Left renal pelvis (tissue), 4 donors: ENCODE measurements at regions not wholly inside any gene's neighbourhood (a gene's known extent, or its start where the extent isn't known, plus 50 kb on each side); places are given as distances from the start of the nearest gene placed in this dataset.
"Not testable (repeated sequence)": the region's sequence is repeated elsewhere in the genome, so short reads cannot be mapped to it uniquely, and the experiment has no call there.

Experiments used
- DNase-seq, 4 donors: peaks; one replicate each; pipeline ENCODE4 v3.0.0-alpha.2; 2013; ENCODE audit warnings: low read depth in 4 of 4, low spot score in 3 of 4

DNA sequence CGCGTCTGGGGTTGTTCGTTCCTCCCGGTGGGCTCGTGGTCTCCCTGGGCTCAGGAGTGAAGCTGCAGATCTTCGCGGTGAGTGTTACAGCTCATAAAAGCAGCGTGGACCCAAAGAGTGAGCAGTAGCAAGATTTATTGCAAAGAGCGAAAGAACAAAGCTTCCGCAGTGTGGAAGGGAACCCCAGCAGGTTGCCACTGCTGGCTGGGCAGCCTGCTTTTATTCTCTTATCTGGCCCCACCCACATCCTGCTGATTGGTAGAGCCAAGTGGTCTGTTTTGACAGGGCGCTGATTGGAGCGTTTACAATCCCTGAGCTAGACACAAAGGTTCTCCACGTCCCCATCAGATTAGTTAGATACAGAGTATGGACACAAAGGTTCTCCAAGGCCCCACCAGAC is 1909.2 kb downstream of the ARAP2 start:
- not testable (repeated sequence) for DNase-seq

DNA sequence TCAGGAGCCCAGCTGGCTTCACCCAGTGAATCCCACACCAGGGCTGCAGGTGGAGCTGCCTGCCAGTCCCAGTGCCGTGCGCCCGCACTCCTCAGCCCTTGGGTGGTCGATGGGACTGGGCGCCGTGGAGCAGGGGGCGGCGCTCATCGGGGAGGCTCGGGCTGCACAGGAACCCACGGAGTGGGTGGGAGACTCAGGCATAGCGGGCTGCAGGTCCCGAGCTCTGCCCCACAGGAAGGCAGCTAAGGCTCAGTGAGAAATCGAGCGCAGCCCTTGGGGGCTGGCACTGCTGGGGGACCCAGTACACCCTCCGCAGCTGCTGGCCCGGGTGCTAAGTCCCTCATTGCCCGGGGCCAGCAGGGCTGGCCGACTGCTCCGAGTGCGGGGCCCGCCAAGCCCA is 1908.8 kb downstream of the ARAP2 start:
- DNase-seq, result not testable (repeated sequence)

DNA sequence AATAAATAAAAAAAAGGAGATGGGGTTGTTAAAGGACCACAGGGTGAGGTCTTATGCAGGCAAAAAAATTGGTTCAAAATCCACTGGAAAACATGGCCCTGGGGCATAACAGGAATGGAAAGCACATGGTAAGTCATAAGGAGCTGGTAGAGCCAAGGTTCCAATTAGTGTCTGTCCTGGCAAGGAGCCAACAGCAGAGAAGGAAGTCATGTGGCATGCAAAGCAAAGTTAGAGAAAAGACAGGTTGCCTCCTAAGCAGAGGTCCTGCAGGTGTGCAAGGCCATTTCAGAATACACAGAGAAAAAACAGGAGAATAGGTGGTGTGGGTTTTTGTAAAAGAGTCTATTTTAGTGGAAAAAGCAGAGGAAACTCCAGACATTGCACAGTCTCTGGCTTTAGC is 1881.7 kb downstream of the ARAP2 start:
- DNase-seq, result no peak

DNA sequence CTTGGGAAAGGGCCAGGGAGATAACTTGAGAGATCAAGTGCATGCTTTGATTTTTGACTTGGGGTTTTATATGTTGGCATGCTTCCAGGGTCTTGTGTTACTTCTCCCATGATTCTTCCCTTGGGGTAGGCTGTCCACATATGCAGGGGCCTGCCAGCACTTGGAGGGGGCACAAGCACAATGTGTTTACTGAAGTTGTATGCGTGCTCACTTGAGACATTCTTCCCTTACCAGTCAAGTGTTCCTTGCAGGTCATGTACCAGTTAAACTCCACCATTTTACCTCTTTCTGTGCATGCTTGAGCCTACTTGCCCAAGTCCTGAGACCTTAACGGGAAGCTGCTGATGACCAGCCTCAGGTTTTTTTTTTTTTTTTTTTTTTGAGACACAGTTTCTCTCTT is 1880.5 kb downstream of the ARAP2 start:
- DNase-seq, result no peak

DNA sequence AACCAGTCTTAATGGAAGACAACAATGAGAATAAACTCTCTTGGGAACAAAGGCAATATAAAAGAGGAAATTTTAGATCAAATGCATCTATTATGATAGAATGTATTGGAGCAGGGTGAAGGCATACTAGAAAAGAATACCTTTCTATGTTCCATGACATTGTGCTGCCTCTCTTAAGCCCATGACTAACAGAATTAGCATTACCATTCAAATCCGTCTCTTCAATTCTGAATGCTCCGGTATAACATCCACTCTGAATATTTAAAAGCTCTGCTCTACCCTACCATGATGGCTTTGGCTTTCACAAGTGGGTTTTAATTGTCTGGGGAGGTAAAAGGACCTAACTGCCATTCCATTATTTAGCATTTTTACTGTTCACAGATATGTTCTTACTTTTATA is 1878.4 kb downstream of the ARAP2 start:
- DNase-seq, result no peak

DNA sequence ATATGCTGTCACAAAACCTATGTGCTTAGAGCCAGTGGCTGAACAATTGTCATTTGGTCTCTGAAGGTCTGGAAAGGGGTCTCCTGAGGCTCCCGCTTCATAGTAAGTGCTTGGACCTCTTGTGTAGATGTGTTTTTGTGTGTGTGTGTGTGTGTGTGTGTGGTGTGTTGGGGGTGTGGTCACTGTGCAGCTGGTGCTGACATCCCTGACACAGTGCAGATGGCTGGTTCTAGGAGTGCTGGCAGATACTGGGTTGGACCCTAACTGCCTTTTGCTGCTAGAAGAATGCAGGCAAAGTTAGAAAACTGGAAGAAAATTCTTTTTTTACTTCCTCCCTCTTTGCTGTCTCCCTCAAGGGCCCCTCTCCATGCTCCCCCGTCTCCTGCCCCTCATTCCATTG is 1872.6 kb downstream of the ARAP2 start:
- DNase-seq, result no peak

DNA sequence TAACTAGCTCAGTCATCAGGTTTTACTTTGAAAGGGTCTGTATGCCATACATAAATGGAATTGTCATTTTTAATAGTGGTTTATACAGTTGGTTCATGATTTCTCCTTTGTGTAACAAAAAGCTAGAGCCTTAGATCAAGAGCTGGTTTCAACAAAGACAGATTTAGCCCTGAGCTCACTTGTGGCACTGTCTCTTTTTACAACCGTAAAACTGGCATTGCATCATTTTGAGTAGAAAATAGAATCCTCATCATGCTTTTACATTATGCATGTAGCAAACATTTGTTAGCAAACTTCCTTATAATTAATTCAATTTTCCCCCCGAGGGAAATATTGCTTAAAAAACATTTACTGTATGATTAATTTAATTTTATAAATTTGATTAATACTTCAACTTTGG is 1871.5 kb downstream of the ARAP2 start:
- no peak for DNase-seq

DNA sequence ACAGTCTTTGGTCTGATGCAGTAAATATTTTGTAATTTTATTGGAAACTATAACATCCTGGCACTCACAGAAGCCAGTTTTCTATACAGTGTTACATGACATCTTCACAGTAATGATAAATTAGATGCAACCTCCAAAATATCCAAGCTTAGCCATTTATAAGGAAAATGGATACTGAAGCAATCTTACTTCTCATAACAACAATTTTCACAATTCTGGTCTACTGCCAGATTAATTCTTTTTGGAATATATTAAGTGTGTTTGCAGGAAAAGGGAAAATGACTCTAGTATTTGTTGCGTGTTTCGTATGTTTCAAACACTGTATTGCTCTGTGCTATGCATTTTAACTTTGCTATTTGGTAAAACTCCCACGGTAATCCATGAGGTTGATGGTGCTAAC is 1870.9 kb downstream of the ARAP2 start:
- DNase-seq, result no peak

DNA sequence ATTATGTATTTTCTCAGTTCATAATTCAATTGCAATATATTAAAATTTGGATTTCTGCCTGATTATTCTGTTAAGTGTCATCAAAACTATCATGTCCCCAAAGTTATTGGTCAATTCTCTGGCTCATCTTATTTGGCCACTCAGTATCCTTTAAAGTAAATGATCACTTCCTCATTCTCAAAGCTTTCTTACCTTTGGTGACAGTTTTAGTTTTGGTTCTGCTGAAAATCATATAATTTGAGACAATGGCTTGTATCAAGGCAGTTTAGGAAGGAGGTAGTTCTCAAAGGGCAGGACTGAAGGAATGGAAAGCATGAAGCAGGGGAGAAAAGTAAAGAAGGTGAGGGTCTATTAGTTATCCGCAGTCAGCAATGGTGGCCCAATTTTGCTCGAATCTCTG is 1832.1 kb downstream of the ARAP2 start:
- DNase-seq, result no peak

DNA sequence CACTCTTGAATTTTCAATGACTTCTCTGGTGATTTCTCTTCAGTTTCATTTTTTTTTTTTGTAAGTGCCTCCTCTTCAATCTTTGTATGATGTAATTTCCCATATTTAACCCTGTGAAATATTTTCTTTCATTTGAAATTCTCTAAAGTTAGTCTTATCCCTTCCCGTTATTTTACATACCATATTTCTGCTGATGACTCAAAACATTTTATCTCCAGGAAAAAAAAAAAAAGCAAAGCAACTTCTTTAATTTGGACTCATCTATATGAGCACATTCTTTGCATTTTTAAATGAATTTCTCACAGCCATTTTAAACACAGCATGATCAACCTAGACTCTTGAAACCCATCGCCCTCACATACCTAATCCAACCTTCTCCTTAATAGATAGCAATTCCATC is 1831.4 kb downstream of the ARAP2 start:
- DNase-seq, result no peak

DNA sequence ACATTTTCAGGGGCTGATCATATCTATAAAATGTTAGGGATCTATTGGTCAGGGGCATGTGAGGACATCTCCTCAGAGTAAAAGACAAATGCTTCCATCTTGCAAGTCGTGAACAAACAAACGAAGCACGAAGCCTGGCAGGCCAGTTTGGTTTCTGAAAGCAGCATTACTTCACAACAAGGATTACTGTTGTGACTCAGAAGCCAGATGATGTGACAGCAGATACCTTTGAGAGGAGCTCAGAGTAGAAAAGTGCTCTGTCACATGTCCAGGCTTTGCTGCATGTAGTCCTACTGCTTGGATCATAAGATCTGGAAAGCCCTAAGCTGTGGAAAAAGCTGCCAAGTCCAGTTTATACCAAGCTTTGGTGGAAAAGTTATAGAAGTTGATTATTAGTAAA is 1827.2 kb downstream of the ARAP2 start:
- DNase-seq, result no peak

DNA sequence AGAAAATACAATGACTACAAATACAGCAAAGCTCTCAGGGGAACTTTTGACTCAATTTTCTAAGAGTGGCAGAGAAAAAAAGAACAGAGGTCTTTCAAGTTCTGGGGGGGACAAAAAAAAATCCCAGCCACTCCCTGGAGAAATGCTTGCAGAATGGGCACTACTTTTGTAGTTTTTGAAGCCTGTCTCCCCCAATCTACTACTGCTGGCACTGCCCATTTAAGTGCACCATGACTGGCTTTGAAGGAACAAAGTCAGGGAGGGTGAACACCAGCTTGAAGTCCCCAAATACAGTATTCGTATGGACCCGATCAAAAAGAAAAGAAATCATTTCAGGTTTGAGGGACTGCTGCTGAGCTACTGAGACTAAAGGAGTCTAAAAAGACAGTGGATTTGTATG is 1824.4 kb downstream of the ARAP2 start:
- DNase-seq, result no peak

DNA sequence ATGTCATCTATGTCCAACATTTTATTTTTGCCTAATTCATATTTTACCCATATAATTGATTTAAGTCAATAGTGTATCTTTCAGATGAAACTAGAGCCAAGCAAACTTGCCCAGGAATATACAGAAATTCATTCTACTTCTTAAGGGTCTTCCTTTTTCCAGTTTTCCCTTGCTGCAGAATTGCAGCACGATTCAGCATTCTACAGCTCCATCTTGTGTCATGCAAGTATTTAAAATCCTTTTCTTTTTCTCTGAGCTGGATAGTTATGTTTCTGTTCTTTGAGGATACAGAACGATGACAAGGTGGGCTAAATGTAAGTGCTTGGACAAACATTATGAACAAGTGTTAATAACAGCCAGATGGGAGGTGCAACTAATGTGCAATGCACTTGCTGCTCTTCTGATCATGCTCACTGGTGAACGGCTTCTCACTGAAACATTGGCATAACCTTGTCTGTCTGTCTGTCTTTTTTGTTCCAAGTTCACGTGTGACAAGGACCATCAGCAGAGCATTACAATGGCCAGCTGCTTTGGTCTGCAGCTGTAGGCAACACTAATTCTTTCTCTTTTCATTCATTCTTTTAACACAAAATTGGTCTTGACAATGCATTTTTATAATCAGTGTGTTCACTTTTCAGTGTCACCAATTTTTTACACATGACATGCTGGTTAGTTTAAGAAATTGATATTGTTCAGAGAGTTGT is 1821.7 kb downstream of the ARAP2 start:
- DNase-seq, result peak in 2 of 4 donors; percentile 1 to 8

DNA sequence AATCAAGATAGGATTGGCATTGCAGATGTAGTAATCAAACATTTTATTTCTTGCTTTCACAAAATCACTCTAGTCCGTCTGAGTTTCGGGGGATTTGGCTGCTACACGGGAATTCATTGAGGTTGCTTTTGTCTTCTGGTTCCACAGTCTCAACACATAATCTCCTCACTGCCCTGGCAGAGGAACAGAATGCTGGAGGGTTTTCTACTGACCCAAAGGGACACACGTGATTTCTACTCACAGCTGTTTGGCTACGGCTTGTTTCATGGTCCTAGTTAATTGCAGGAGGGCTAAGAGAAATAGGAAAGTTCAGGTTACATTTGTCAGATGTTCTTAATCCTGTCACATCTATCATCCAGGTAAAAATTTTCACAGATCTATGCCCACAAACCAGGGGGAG is 1811.6 kb downstream of the ARAP2 start:
- DNase-seq, result no peak

DNA sequence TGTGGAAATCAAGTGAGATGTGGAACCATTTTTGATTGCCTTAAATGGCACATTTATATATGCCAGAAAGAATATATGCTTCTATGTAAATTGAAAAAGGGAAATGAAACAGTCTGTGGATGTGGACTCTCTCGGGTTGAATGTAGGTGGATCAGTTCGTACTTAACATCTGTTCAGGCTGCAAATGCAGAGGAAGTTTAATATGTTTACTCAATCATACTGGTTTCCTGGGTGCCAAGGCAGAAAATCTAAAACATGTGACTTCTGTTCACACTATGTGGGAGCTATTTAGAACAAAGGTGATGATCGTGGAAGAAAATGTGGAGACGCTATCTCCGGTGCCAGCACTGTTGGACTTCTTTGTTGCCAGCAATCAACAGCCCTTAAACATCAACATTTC is 1809.9 kb downstream of the ARAP2 start:
- not testable (repeated sequence) for DNase-seq

DNA sequence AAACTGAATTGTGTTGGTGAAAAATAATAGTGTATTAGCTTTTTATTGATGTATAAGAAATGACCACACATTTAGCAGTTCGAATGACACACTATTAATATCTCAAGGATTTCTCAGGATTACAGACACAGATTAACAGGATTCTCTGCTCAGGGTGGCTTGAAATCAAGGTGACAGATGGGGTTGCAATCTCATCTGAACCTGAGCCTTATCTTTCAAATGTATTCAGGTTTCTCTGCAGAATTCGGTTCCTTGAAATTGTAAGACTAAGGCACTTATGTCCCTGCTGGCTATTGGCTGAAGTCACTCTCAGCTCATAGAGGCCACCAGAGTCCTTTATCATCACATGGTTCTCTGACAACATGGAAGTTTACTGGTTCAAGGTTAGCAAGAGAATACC is 1780.1 kb downstream of the ARAP2 start:
- no peak for DNase-seq

DNA sequence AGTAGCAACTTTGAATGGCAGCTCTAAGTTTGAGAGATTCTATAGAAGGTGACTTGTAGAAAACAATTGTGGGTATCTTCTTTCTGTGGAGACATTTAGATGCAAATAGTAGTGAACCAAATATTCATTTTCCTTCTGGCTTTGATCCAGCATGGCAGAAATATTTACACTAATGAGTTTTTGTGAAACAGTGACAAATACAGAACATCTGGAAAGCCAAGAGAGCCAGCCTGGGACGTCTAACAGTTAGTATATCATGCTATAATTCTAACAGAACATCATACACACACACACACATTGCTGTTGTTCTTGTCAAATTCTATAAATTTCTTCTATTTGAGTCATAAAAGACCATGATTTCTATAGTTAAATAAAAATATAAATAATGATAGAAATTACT is 1777.9 kb downstream of the ARAP2 start:
- no peak for DNase-seq

DNA sequence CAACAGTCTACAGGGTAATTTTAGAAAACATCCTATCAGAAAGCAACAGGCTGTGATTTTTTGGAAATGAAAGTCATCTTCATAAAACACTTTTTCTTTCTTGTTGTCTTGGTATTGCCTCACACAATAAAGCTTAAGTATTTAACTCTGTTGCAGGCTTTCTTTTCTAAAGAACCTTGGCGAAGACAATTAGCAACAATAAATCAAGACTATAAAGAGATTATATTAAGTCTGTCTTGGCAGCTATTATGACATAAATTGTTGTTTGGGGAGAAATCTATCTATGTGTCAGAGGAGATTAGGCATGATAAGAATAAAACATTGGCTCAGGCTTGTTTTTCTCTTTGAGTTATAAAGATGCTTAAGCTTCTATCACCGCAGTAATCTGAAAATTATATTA is 1774.8 kb downstream of the ARAP2 start:
- no peak for DNase-seq

DNA sequence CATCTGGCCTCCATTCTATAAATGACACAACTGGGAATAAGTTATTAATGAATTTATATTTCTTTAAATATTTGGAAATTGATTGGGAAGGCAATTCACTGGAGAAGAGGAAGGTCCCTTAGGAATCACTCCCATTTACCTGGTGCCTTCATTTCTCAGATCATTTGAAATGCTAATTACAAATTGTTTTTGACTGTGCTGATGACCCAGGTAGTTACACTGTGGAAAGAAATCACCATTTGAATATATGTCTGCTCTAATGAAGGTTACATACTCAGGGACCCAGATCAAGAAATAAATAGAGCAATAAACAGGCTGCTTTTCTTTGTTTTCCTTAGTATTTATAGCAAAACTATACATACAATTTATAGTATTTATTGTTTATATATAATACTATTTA is 1759.1 kb downstream of the ARAP2 start:
- no peak for DNase-seq

DNA sequence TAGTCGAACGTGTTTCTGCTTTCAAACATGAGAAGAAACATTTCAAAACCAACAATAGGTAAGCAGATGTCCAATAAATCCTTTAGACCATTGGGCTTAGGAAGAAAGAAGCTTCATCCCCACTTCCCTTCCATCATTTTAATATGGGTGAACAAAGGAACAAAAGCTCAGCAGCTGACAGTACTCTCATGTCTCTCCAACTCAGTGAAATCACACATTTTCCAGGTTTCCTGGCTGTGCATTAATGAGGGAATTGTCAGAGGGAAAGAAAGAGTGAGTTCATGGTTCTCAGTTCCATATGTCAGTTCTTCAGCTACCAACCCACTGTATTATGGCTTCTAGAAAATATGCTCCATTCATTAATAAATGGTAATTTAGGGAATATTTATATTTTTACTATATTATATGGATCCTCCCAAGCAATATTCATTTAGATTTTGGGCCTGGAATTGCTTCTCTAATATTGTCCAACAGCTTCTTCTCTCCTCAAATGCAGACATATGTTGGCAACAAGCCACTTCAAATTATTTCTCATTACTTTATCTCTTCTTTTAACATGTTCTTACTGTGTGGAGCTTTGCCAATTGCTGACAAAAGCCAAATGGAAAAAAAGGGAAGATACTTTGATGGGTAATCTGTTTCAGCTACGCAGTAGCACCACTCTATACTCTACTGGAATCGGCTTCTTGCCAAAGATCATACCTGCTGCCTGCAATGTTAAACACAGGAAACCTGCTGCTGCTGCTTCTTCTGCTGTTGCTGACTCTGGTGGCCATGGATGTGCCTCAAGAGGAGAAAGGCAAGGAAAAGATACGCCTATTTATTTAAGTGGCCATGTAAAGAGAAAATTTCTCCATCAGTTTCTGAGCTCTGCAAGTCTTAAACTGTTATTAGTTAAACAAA is 1757.6 kb downstream of the ARAP2 start:
- DNase-seq, result no peak

DNA sequence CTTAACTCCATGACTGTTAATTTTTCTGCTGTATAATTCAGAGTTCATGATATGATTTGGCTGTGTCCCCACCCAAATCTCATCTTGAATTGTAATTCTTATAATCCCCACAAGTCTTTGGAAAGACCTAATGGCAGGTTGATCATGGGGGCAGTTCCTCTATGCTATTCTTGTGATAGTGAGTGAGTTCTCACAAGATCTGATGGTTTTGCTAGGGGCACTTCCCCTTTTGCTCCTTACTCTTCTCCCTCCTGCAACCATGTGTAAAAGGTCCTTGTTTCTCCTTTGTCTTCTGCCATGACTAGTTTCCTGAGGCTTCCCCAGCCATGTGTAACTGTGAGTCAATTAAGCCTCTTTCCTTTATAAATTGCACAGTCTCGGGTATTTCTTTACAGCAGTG is 1751.9 kb downstream of the ARAP2 start:
- no peak for DNase-seq

DNA sequence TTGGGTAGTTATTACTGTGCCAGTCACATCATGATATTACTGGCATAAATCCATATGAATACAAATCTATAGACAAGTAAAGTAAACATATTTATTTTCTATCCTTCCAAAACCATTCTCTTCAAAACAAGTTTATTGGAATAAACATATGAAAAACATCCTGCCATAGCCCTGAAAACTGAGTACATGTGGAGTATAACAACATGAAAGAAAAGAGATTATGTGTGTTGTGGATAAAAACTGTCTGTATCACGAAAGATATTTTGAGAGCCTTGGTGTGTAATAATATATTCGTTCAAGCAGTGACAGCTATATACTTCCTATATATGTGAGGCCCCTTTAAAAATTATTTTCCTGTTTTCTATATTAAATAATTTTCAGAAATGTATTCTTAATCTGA is 1742.2 kb downstream of the ARAP2 start:
- no peak for DNase-seq
